ENCODE measurements at regions not wholly inside any gene's neighbourhood (a gene's known extent, or its start where the extent isn't known, plus 50 kb on each side); places are given as distances from the start of the nearest gene placed in this dataset.
"Not testable (repeated sequence)": the region's sequence is repeated elsewhere in the genome, so short reads cannot be mapped to it uniquely, and the experiment has no call there.

- not testable (repeated sequence) for TF ChIP-seq REST (IDR thresholded peaks at IDR 0.05; ENCODE audit: low read depth, low read length)
- TF ChIP-seq, protein P1, sequence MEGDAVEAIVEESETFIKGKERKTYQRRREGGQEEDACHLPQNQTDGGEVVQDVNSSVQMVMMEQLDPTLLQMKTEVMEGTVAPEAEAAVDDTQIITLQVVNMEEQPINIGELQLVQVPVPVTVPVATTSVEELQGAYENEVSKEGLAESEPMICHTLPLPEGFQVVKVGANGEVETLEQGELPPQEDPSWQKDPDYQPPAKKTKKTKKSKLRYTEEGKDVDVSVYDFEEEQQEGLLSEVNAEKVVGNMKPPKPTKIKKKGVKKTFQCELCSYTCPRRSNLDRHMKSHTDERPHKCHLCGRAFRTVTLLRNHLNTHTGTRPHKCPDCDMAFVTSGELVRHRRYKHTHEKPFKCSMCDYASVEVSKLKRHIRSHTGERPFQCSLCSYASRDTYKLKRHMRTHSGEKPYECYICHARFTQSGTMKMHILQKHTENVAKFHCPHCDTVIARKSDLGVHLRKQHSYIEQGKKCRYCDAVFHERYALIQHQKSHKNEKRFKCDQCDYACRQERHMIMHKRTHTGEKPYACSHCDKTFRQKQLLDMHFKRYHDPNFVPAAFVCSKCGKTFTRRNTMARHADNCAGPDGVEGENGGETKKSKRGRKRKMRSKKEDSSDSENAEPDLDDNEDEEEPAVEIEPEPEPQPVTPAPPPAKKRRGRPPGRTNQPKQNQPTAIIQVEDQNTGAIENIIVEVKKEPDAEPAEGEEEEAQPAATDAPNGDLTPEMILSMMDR (IDR thresholded peaks at IDR 0.05): not testable (repeated sequence)
These were observed 71.9 kb upstream of the SAMD11 start for GRCh38 chr1:851841-852240.

All from SK-N-SH (cell line).